Mesenchymal stem cell (in vitro differentiated cells and primary cell): ENCODE measurements at regions not wholly inside any gene's neighbourhood (a gene's known extent, or its start where the extent isn't known, plus 50 kb on each side); places are given as distances from the start of the nearest gene placed in this dataset.
"Not testable (repeated sequence)": the region's sequence is repeated elsewhere in the genome, so short reads cannot be mapped to it uniquely, and the experiment has no call there.

ENCODE experiments used
- DNase-seq: peaks from one replicate; pipeline ENCODE4 v3.0.0-alpha.2; 2013
- H2AFZ ChIP-seq: one replicate; pipeline ENCODE4 v1.6.1; 2013; ENCODE audit warnings: low read depth, mild to moderate bottlenecking, control low read depth, inconsistent platforms, low read length, moderate library complexity
- H2AK5ac ChIP-seq: 2 replicates; pipeline ENCODE4 v1.6.1; 2013; ENCODE audit warnings: low read length, moderate library complexity, mild to moderate bottlenecking, inconsistent platforms; ENCODE audit not compliant: severe bottlenecking
- H2BK120ac ChIP-seq: one replicate; pipeline ENCODE4 v1.6.1; 2013; ENCODE audit warnings: low read depth, mild to moderate bottlenecking, inconsistent platforms, low read length, moderate library complexity
- H2BK12ac ChIP-seq, 2 experiments: one replicate each; pipeline ENCODE4 v1.6.1; 2013; ENCODE audit warnings: inconsistent platforms in 2 of 2, low read length in 2 of 2, mild to moderate bottlenecking in 2 of 2, moderate library complexity in 2 of 2, control low read depth in 1 of 2
- H2BK15ac ChIP-seq: one replicate; pipeline ENCODE4 v1.6.1; 2013; ENCODE audit warnings: mild to moderate bottlenecking, low read depth, inconsistent platforms; ENCODE audit not compliant: poor library complexity, severe bottlenecking
- H2BK5ac ChIP-seq: 2 replicates; pipeline ENCODE4 v1.6.1; 2013; ENCODE audit warnings: low read depth, mild to moderate bottlenecking, low read length, control low read depth, inconsistent platforms; ENCODE audit not compliant: poor library complexity, severe bottlenecking
- H3K14ac ChIP-seq, 2 experiments: one replicate each; pipeline ENCODE4 v1.6.1; 2013; ENCODE audit warnings: inconsistent platforms in 2 of 2, low read length in 2 of 2, control low read depth in 1 of 2, mild to moderate bottlenecking in 1 of 2, moderate library complexity in 1 of 2
- H3K18ac ChIP-seq, 2 experiments: one replicate each; pipeline ENCODE4 v1.6.1; 2013; ENCODE audit warnings: inconsistent platforms in 2 of 2, low read length in 2 of 2, control low read depth in 1 of 2, low read depth in 1 of 2, mild to moderate bottlenecking in 1 of 2
- H3K23ac ChIP-seq, 2 experiments: one replicate each; pipeline ENCODE4 v1.6.1; 2013; ENCODE audit warnings: inconsistent platforms in 2 of 2, low read length in 2 of 2, mild to moderate bottlenecking in 2 of 2, moderate library complexity in 2 of 2, control low read depth in 1 of 2
- H3K27ac ChIP-seq: 2 replicates; pipeline ENCODE4 v1.5.1; 2013; ENCODE audit warnings: mild to moderate bottlenecking, moderate library complexity, low read length, control low read depth, inconsistent platforms; ENCODE audit not compliant: poor library complexity, severe bottlenecking
- H3K27me3 ChIP-seq, 2 experiments: 2 replicates each; pipeline versions ENCODE4 v1.6.1 to v1.7.0; 2013; ENCODE audit warnings: low read length in 2 of 2, mild to moderate bottlenecking in 2 of 2, moderate library complexity in 2 of 2, control low read depth in 1 of 2, inconsistent platforms in 1 of 2; ENCODE audit not compliant: control insufficient read depth in 1 of 2, insufficient read depth in 1 of 2
- H3K36me3 ChIP-seq, 2 experiments: 2 replicates each; pipeline versions ENCODE4 v1.6.1 to v1.7.0; 2013; ENCODE audit warnings: low read length in 2 of 2, control low read depth in 1 of 2, inconsistent platforms in 1 of 2, low read depth in 1 of 2, mild to moderate bottlenecking in 1 of 2; ENCODE audit not compliant: insufficient read depth in 2 of 2, control insufficient read depth in 1 of 2
- H3K4ac ChIP-seq, 2 experiments: one replicate each; pipeline ENCODE4 v1.6.1; 2013; ENCODE audit warnings: inconsistent platforms in 2 of 2, low read length in 2 of 2, mild to moderate bottlenecking in 2 of 2, moderate library complexity in 2 of 2, control low read depth in 1 of 2, low read depth in 1 of 2
- H3K4me1 ChIP-seq: 2 replicates; pipeline ENCODE4 v1.6.1; 2013; ENCODE audit warnings: low read depth, low read length, control low read depth; ENCODE audit not compliant: control insufficient read depth, insufficient read depth
- H3K4me2 ChIP-seq: 2 replicates; pipeline ENCODE4 v1.6.1; 2013; ENCODE audit warnings: low read length, mild to moderate bottlenecking, inconsistent platforms; ENCODE audit not compliant: poor library complexity, severe bottlenecking
- H3K4me3 ChIP-seq, 2 experiments: 2 replicates each; pipeline versions ENCODE4 v1.5.1 to v1.7.0; 2013; ENCODE audit warnings: low read length in 2 of 2, mild to moderate bottlenecking in 2 of 2, control low read depth in 1 of 2, low read depth in 1 of 2; ENCODE audit not compliant: insufficient read depth in 1 of 2
- H3K79me1 ChIP-seq: replicated peaks from 2 replicates; pipeline ENCODE4 v1.6.1; 2013; ENCODE audit warnings: mild to moderate bottlenecking, control low read depth, low read length, inconsistent platforms; ENCODE audit not compliant: poor library complexity, severe bottlenecking
- H3K9ac ChIP-seq: 2 replicates; pipeline ENCODE4 v1.7.0; 2013; ENCODE audit warnings: mild to moderate bottlenecking, low read length, moderate library complexity
- H3K9me3 ChIP-seq: 2 replicates; pipeline ENCODE4 v1.7.0; 2013; ENCODE audit warnings: mild to moderate bottlenecking, low read length; ENCODE audit not compliant: control insufficient read depth
- H4K8ac ChIP-seq: one replicate; pipeline ENCODE4 v1.6.1; 2013; ENCODE audit warnings: inconsistent platforms, mild to moderate bottlenecking, low read length, moderate library complexity
- H4K91ac ChIP-seq: one replicate; pipeline ENCODE4 v1.6.1; 2013; ENCODE audit warnings: mild to moderate bottlenecking, low read length, inconsistent platforms
- WGBS: methylation state at CpG from one replicate; pipeline ENCODE4 v1.1.7; 2013; ENCODE audit warnings: mixed read lengths; 5-methylcytosine and 5-hydroxymethylcytosine counted together

GRCh38 chr7:145431834-145432233, 596.0 kb upstream of the TPK1 start:
- no peak overlapping the region for H3K23ac ChIP-seq
- H2BK12ac ChIP-seq: no peak overlapping the region
- no peaks in the 10 kb centered on the region for H3K27me3 ChIP-seq
- no peaks in the 10 kb centered on the region for H3K36me3 ChIP-seq
- no peak overlapping the region for H3K9ac ChIP-seq
- H3K79me1 ChIP-seq: no peaks in the 10 kb centered on the region
- no peak overlapping the region for H4K8ac ChIP-seq
- H3K18ac ChIP-seq: no peak overlapping the region
- no peak overlapping the region for H3K4me3 ChIP-seq
- no peak overlapping the region for H3K4ac ChIP-seq
- no peak overlapping the region for H2AK5ac ChIP-seq
- peaks cover 18% of the 10 kb centered on the region for H3K9me3 ChIP-seq
- H2BK15ac ChIP-seq: no peak overlapping the region
- WGBS: no CpG with 5 or more reads among the region's 1 CpG
- H2BK5ac ChIP-seq: no peak overlapping the region
- no peak for DNase-seq
- H4K91ac ChIP-seq: no peak overlapping the region
- no peak overlapping the region for H3K27ac ChIP-seq
- H3K4me1 ChIP-seq: no peaks in the 10 kb centered on the region
- no peak overlapping the region for H3K4me2 ChIP-seq
- H2BK120ac ChIP-seq: no peak overlapping the region
- H3K14ac ChIP-seq: no peak overlapping the region
- no peak overlapping the region for H2AFZ ChIP-seq

GRCh38 chr7:145418481-145418880, 582.6 kb upstream of the TPK1 start:
- H3K9me3 ChIP-seq: peaks cover 26% of the 10 kb centered on the region
- H3K79me1 ChIP-seq, H3K23ac ChIP-seq, H3K27me3 ChIP-seq, H3K27ac ChIP-seq, H3K4me2 ChIP-seq, H3K4ac ChIP-seq, DNase-seq, H3K4me3 ChIP-seq, H3K36me3 ChIP-seq, H2BK120ac ChIP-seq, H3K4me1 ChIP-seq, H4K91ac ChIP-seq, H3K18ac ChIP-seq, H2AFZ ChIP-seq, H3K9ac ChIP-seq, H4K8ac ChIP-seq, H2AK5ac ChIP-seq, H2BK12ac ChIP-seq, H3K14ac ChIP-seq, H2BK15ac ChIP-seq, H2BK5ac ChIP-seq: not testable (repeated sequence)
- WGBS: 82% methylated on average over 8 of the region's 8 CpGs

- Histone ChIP-seq H2BK12ac (no peak overlapping the region), H3K23ac (no peak overlapping the region), H3K4me1 (no peaks in the 10 kb centered on the region), H4K8ac (no peak overlapping the region), H3K14ac (no peak overlapping the region), H2BK15ac (no peak overlapping the region), H2BK120ac (no peak overlapping the region), H3K9ac (no peak overlapping the region), H3K4me3 (no peak overlapping the region), H3K36me3 (no peaks in the 10 kb centered on the region), H3K79me1 (no peaks in the 10 kb centered on the region), H3K18ac (no peak overlapping the region), H3K9me3 (peaks cover 5% of the 10 kb centered on the region), H2AK5ac (no peak overlapping the region), H2BK5ac (no peak overlapping the region), H3K27me3 (no peaks in the 10 kb centered on the region), H2AFZ (no peak overlapping the region), H4K91ac (no peak overlapping the region), H3K4ac (no peak overlapping the region), H3K27ac (no peak overlapping the region), H3K4me2 (no peak overlapping the region)
- no peak for DNase-seq
- 55% methylated on average over 2 of the region's 3 CpGs for WGBS
These were observed 575.2 kb upstream of the TPK1 start for GRCh38 chr7:145411066-145411465.

- Histone ChIP-seq H4K8ac (no peak overlapping the region), H2BK12ac (no peak overlapping the region), H2AK5ac (no peak overlapping the region), H3K27ac (no peak overlapping the region), H3K9ac (no peak overlapping the region), H2AFZ (no peak overlapping the region), H3K14ac (no peak overlapping the region), H3K36me3 (no peaks in the 10 kb centered on the region), H3K4me1 (no peaks in the 10 kb centered on the region), H3K27me3 (no peaks in the 10 kb centered on the region), H3K23ac (no peak overlapping the region), H3K79me1 (no peaks in the 10 kb centered on the region), H3K4ac (no peak overlapping the region), H4K91ac (no peak overlapping the region), H2BK120ac (no peak overlapping the region), H2BK15ac (no peak overlapping the region), H3K4me3 (no peak overlapping the region), H3K4me2 (no peak overlapping the region), H3K18ac (no peak overlapping the region), H3K9me3 (peaks cover 30% of the 10 kb centered on the region), H2BK5ac (no peak overlapping the region)
- WGBS: no CpG with 5 or more reads among the region's 1 CpG
- DNase-seq: no peak
These were observed 562.9 kb upstream of the TPK1 start for GRCh38 chr7:145398758-145399157.
